SH-SY5Y (cell line): ENCODE measurements at regions not wholly inside any gene's neighbourhood (a gene's known extent, or its start where the extent isn't known, plus 50 kb on each side); places are given as distances from the start of the nearest gene placed in this dataset.

Experiments used
- GATA2 ChIP-seq: IDR thresholded peaks from 2 replicates; pipeline ENCODE4 v1.6.1; 2011; ENCODE audit warnings: mild to moderate bottlenecking, low read depth, low read length
- GATA3 ChIP-seq: IDR thresholded peaks from 2 replicates; pipeline ENCODE4 v1.6.1; 2011; ENCODE audit warnings: low read depth, mild to moderate bottlenecking, low read length, moderate library complexity

GRCh38 chr10:65723525-65723924 is 1202.3 kb upstream of the LRRTM3 start:
- TF ChIP-seq GATA2, result no peak
- no peak for TF ChIP-seq GATA3
